GM19467 (cell line): ENCODE measurements at regions not wholly inside any gene's neighbourhood (a gene's known extent, or its start where the extent isn't known, plus 50 kb on each side); places are given as distances from the start of the nearest gene placed in this dataset.

Experiments
- ATAC-seq: cut with Tn5 transposase; IDR thresholded peaks from one replicate; pipeline ENCODE4 v1.9.1; 2021; ENCODE audit warnings: mild to moderate bottlenecking, moderate library complexity; ENCODE audit not compliant: unreplicated experiment

DNA sequence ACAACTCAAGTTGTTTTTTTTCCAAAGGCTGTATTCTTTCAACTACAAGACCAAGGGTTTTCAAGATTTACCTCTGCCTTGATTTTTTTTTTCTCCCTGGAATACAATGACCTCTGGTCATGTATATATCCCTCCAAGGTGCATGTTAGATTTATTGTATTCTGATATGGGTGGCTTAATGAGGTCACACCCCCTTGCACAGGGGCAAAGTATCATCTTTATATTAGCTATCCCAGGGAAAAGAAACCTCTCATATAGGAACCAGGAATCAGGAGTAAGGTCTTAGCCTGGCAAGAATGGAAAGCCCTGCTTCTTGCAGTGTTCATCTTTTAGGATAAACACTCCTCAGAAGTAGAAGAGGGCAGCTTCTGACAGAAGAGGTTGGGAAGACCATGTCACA is 516.9 kb upstream of the TENM4 start:
- no peak for ATAC-seq

DNA sequence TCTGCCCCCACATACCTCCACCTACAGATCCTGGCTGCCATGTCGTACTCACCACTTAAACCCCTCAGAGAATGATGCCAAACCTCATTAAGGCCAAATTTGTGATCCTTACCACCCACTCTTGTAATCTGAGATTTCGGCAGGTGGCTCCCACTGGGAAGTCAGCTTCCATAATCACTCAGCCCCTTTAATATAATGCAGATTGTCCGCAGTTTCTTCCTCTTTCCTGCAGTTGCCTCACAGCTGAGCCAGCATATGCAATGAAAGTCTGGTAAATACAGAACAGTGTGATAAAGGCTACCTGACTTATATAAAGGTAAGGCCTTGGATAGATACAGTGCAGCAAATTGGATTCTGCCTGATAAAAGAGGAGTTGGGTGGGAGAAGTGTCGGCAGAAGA is 515.2 kb upstream of the TENM4 start:
- ATAC-seq: no peak

DNA sequence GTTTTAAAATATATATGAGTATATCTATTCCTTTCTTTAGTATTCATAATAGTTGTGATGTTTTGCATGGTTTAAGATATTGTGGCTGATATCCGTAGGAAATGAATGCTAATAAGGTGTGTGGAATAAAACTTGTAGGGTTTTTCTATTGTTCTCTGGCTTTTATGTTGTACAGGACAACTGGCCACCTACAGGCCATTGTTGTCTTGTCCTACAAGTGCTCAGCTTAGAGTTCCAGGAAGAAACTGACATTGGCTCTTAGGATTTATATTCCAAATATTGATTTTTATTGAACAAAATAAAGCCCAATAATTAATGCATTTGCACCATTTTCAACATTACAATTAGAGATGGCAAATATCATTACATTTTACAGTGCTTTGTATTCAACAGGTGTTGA is 512.8 kb upstream of the TENM4 start:
- ATAC-seq: no peak

DNA sequence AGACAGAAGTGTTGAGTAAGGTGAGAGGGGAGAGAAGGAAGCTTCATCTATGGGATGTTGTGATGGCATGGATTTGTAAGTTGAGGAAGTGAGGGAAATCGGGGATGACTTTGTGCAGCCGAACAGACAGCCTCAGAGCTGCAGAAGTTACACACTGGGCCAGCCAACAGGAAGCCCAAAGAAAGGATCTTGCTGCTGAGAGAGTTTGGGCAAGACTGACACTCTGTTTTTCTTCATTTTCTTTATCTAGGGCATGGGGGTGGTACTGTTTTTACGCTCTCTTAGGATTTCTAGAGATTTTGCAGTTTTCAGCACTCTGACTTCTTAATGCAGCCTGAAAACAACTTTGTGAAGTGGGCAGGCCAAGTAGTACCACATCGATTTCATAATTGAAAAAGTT is 509.9 kb upstream of the TENM4 start:
- ATAC-seq: no peak

DNA sequence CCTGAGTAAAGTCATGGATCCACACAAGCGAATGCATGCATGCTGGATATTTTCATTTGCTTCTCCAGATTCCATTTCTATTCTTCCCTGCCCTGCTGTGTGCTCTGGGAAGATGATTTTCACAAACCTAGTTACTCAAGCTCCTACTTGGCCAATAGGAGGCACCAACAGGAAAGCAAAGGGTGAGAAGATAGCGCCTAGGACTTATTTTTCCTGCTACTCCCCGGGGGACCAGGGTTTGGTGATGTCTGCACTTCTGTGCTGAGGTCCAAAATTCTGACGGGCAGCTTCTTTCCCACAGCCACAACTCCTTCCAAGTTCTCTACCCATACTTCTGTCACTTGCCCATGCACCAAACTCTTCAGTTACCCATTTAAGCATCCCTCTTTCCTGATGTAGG is 509.3 kb upstream of the TENM4 start:
- no peak for ATAC-seq

DNA sequence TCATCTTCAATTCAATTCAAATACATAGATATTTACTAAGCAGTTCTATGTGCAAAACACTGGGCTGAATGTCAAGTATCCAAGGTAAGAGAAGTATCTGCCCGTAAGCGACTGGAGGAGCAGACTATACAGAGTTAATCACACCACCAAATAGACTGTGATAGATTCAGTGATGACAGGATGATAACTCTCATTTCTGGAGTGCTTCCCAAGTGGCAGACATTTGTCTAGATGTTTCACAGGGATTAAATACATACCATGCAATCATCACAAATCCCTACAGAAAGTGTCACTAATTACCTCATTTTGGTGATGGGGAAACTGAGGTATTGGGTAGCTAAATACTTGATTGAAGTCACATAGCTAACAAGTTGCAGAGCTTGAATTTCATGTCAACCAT is 508.7 kb upstream of the TENM4 start:
- ATAC-seq: no peak

DNA sequence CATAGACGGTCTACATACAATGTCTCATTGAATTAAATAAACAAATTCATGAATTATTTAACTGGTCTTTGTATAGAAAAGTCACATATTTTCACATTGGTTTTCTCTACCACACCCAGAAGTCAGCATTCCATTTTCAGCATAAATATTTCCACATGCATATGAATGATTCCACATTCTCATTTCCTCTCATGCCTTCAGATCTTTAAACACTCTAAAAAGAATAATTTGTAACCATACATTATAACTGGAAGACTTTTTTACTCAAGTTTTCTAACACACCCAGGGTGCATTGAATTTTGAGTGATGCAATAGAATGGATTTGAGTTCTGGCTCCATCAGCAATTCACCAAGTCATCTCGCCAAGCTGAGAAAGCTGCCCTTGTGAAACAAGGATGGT is 501.8 kb upstream of the TENM4 start:
- no peak for ATAC-seq

DNA sequence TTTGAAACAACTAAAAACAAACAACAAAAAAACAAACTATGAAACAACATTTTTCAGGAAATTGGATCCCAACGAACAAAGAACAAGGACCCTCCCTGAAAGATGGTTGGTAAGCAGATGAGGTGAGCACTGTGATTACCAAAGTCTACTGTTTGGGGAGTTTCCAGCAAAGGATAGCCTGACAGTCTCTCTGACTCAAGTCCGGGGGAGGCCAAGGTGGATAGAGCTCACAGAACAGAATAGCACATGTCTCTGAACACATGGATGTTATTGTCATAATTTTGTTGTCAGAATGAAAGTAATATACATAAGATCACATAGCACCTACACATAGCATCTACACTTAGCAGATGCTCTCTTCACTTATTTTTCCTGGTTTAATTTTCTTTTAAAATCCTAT is 501.3 kb upstream of the TENM4 start:
- ATAC-seq: no peak

DNA sequence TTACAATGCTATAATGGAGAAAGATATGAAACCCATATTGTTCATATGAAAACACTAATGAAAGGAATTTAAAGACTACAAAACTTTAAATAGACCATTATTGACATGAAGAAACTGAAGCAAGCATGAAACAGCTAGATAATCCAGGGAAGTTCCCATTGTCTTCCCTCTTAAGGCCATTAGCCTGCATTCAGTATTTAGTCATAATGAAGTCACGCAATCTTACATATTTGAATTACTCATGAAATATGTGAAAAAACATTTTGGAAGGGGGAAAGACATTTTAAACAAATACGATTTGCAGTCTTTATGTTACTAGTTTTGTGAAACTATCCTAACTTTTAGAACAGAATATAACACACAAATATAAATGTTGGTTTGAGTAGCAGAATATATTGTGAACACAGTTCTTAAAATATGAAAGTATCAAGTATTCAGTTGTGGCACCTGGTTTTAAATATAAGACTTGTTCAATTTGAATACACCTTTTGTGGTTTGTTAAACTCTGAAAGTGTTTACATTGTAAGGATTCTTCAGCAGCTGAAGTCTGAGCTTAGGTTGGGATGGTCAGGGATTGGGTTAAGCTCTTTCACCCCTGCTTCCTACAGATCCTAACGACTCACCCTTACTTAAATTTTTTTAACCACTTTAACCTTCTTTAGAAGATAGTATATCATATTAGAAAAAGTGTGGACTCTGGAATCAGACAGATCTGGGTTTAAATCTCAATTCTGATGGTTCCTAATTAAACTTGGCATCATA is 500.3 kb upstream of the TENM4 start:
- ATAC-seq: no peak

DNA sequence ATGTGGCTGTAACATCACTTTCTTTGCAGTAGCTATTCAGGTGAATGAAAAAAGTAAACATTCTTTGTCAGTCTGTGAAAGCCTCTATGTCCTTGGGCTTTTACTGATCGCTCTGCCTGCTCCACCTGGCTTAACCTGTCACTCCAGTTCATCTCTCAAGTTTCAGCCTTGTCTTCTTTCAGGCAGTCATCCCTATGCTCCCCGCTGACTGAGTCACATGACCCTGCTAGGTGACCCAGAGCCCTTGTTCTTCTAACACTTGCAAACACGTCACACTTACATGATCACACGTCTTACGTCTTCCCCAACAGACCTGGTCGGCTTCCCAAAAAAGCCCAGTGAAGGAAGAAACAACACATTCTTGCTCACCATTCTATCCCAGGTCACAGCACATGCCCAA is 499.3 kb upstream of the TENM4 start:
- no peak for ATAC-seq

DNA sequence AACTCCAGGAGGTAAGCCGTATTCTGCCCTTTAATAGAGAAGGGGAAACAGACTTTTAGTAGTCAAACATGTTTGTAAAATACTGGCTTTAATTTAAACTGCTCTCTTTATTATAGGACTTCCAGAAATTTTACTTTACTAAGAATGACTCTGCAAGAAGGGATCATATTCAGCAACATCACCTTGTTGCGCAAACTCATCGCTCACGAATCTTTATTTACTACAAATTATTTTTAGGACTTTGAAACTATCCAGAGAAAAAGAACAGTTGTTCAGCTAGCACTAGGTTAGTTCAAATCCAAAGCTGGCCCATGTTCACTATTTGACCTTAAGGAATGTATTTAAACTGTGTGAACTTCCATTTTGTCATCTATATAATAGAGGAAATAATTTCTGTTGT is 498.3 kb upstream of the TENM4 start:
- ATAC-seq: no peak

DNA sequence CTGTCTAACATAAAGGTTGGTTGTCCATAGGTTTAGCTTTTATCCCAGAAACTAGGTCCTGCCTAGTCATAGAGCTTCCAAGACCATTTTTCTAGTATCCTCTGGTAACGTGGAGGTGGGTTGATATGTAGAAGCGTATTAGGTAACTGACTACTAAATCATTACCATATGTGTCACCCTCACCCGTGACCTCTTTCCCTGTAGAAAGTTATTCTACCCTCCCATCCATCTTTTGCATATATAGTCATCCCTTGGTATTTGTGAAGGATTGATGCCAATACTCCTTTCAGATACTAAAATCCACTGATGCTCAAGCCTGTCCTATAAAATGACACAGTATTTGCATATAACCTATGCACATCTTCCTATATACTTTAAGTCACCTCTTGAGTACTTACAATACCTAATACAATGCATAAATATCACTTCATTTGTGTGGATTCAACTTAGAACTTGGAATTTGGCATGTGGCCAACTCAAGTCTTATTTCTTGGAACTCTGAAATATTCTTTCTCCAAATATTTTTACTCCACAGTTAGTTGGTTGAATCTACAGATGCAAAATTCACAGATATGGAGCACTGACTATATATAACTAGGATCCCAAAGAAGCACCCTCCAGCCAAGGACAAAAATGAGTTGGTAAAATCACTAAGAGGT is 497.0 kb upstream of the TENM4 start:
- no peak for ATAC-seq

DNA sequence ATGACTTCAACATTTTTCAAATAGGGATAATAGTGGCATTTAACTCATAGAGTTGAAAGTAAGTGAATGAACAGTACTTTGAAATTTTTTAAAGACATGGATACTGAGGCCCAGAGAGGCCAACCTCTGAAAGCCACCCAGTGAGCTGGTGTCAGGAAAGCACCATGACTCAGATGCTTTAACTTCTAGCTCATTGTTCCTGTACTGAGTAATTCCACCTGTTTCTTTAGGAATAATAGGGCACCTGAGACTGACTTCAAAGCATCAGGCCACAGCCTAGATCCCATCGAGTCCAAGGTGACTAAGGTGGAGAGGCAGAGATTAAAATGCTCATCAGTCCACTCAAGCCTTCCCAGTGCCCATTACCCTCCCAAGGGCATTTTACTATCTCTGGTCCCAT is 491.8 kb upstream of the TENM4 start:
- ATAC-seq: no peak

DNA sequence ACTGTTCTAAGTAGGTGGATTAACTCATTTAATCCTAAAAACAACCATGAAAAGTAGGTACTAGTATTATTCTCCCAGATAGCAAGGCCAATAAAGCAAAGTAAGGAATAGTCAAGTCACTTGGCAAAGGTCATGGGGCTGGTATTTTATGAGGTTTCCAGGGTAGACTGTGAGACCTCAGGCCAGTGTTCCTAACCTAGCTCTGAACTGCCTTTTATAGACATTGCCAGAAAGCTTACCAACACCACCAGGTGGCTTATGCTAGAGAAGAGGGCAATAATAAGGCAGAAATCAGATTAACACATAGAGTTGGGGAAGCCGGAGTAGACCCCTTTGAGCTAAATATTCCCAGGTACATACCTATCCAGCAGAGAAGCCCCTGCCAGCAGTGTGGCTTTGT is 490.9 kb upstream of the TENM4 start:
- ATAC-seq: no peak

DNA sequence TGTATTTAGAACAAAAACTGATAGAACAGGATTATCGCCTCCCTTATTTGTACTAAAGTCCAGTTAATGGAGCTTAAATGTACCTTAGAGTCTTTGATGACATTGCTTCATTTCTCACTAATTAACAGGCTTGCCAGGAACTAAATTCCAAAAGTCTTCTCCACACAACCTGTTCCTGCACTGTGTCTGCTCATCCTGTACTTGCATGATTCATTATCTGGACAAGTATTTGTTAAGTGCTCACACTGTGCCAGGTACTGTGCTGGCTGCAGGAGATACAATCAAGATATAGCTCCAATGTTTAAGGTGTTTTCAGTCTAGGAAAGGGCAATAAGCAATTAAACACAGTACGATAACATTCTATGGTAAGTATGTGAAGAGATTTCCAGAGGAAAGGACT is 485.9 kb upstream of the TENM4 start:
- no peak for ATAC-seq

DNA sequence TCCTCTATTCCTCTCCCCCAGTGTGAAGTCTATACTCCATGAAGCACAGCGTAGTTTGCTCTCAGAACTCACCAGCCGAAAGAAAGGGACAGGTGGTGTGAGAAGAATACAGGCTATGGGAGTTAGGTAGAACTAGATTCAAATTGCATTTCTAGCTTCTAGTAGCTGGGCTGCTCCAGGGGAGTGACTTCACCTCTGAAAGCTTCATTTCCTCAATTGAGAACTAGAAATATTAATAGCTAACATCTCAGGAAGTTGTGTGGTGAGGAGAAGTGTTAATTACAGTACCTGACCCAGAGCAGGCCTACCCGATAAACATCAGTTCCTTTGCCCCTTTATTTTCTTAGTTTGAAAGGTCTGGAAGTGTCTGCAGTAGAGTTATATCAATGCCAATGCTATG is 484.7 kb upstream of the TENM4 start:
- ATAC-seq: peak; percentile 99

DNA sequence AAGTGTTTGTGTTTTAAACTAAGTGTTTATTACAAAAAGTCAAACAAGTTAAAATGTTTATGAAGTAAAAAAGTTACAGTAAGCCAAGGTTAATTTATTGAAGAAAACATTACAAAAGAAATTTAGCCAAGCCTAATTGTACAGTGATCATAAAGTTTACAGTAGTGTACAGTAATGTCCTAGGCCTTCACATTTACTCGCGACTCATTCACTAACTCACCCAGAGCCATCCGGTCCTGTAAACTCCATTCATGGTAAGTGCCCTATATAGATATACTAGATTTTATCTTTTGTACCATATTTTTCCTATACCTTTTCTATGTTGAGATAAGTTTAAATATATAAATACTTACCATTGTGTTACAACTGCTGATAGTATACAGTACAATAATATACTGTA is 481.8 kb upstream of the TENM4 start:
- no peak for ATAC-seq

DNA sequence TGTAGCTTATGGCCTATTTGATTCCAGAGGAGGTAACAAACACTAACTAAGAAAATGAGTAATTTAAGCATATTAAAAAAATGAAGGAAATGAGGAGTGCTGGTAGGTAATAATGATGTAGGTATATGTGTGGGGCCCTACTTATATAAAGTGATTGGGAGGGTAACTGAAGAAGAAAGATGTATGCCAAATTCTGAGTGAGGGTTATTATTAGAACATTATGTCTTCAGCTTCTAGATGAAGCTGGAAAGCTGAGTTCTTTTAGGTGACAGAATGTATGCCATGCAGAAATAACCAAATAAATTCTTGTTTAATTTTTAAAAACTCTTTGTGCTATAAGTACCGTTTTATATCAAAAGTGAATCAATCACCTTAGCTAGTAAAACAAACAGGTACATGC is 479.6 kb upstream of the TENM4 start:
- ATAC-seq: no peak

DNA sequence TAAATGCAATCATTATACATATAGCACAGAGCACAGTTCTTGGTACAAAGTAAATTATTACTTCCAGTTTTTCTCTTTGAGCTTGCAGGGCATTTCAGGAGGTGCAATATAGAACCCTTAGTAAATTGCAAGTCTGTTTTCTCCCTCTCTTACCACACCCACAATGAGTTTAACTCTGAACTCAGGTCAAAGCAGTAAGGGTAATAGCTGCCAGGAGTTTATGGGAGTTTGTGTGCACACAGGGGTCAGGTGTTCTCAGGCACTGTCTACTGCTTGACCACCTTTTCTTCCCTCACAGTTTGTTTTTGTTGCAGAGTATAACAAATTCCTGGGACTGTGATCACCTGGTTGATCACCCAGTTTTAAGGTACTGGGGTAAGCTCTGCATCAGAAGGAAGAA is 478.5 kb upstream of the TENM4 start:
- no peak for ATAC-seq

DNA sequence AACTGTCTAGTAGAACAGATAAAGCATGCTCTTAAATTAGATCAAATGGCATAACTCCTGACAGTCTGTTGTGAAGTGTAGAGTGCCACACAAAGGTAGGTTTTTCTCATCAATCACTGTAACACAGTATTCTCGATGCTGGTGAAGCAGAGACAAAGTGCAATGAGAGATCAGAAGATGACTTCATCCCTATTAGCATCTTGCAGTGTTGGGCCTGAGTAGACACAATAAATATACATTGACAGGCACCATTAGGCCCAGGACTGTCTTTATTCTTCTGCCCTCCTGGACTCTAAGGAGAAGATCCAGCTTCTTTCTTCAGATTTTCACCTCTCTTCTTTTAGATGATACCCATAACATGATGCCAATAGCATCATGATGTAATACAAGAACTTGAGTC is 478.0 kb upstream of the TENM4 start:
- no peak for ATAC-seq

DNA sequence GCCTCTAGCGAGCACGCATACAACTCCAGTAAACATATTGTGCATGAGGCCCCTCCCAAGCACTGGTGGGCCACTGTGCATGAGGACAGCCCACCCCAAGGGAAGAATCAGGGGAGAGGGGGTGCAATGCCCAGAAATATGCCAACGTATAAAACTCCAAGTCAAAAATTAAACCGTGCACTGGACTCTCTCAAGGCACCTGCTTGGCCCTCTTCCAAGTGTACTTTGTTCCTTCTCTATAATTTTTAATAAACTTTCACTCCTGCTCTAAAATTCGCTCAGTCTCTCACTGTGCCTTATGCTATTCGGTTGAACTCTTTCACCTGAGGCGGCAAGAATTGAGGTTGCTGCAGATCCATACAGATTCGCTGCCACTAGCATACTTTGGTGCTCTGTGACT is 465.3 kb upstream of the TENM4 start:
- no peak for ATAC-seq

DNA sequence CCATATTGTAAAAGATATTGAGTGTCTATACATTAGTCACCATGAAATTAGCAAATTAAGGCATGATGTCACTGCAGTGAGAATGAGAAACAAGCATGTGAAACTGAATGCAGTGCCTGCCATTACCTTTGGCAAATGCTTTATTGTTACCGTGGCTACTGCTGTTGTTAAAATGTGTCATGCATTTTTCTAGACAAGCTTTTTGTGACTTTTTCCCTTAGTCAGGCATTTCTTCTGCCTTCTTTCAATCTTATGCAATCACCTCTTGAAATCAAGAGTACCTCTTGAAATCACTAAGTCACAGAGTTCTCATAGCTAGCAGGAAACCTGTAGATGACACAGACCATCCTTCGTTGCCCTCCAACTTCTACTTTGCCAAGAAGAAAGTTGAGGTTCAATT is 461.7 kb upstream of the TENM4 start:
- no peak for ATAC-seq

DNA sequence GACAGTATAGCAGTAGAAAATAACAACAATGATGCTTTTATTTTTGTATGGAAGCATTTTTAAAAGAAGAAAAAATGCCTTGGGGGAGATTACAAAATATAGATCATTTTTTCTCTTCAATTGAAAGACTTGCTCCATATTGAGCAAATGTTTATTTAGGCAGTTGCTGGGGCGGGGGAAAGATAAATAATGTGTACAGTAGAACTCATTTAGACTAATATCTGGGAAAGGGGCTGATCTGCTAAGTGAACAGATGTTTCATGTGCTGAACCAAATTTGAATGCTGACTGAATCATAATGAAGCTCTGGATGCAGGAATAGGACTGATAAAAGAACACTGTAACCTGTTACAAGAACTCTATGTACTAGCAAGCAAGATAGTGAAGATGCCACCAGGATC is 457.1 kb upstream of the TENM4 start:
- no peak for ATAC-seq
